HG02943 (cell line): ENCODE measurements at regions not wholly inside any gene's neighbourhood (a gene's known extent, or its start where the extent isn't known, plus 50 kb on each side); places are given as distances from the start of the nearest gene placed in this dataset.
"Not testable (repeated sequence)": the region's sequence is repeated elsewhere in the genome, so short reads cannot be mapped to it uniquely, and the experiment has no call there.

Source experiments
- ATAC-seq: cut with Tn5 transposase; IDR thresholded peaks from one replicate; pipeline ENCODE4 v1.9.1; 2021; ENCODE audit warnings: mild to moderate bottlenecking, low read depth, moderate library complexity; ENCODE audit not compliant: unreplicated experiment

GRCh38 chr12:125841332-125841731 is 776.1 kb downstream of the AACS start:
- no peak for ATAC-seq

- no peak for ATAC-seq
These were observed 786.9 kb downstream of the AACS start for GRCh38 chr12:125852116-125852515.

GRCh38 chr12:125852679-125853078 is 787.4 kb downstream of the AACS start:
- no peak for ATAC-seq

GRCh38 chr12:125853670-125854069 is 788.4 kb downstream of the AACS start:
- no peak for ATAC-seq

- ATAC-seq: no peak
These were observed 791.1 kb downstream of the AACS start for GRCh38 chr12:125856366-125856765.

- no peak for ATAC-seq
These were observed 791.7 kb downstream of the AACS start for GRCh38 chr12:125856896-125857295.

- no peak for ATAC-seq
These were observed 795.5 kb downstream of the AACS start for GRCh38 chr12:125860672-125861288.

- ATAC-seq: no peak
These were observed 796.4 kb downstream of the AACS start for GRCh38 chr12:125861299-125862281.

GRCh38 chr12:125865236-125865635 is 800.0 kb downstream of the AACS start:
- not testable (repeated sequence) for ATAC-seq

- no peak for ATAC-seq
These were observed 806.8 kb downstream of the AACS start for GRCh38 chr12:125871811-125872594.

- no peak for ATAC-seq
These were observed 807.8 kb downstream of the AACS start for GRCh38 chr12:125873016-125873415.

- no peak for ATAC-seq
These were observed 813.2 kb downstream of the AACS start for GRCh38 chr12:125878483-125878882.

GRCh38 chr12:125882141-125882540 is 816.9 kb downstream of the AACS start:
- no peak for ATAC-seq

GRCh38 chr12:125888921-125889320 is 823.7 kb downstream of the AACS start:
- ATAC-seq: no peak

GRCh38 chr12:125889742-125890141 is 824.5 kb downstream of the AACS start:
- ATAC-seq: no peak

- ATAC-seq: no peak
These were observed 825.2 kb downstream of the AACS start for GRCh38 chr12:125890366-125890905.

GRCh38 chr12:125890971-125891370 is 825.7 kb downstream of the AACS start:
- no peak for ATAC-seq

- ATAC-seq: no peak
These were observed 827.0 kb downstream of the AACS start for GRCh38 chr12:125892276-125892675.

- no peak for ATAC-seq
These were observed 837.8 kb downstream of the AACS start for GRCh38 chr12:125902991-125903390.

- ATAC-seq: no peak
These were observed 842.1 kb downstream of the AACS start for GRCh38 chr12:125907351-125907750.
